Activated T-cell treated with anti-CD3 and anti-CD28 coated beads, Interleukin-2, amount 50 U/mL, for 4 hours (primary cell): ENCODE measurements at regions not wholly inside any gene's neighbourhood (a gene's known extent, or its start where the extent isn't known, plus 50 kb on each side); places are given as distances from the start of the nearest gene placed in this dataset.

Experiments used
- ATAC-seq, 2 donors: fragments of 200-7000 bp; cut with Tn5 transposase; one replicate each; pipeline ENCODE4 v1.10.0; 2021
- DNase-seq: peaks from one replicate; pipeline ENCODE4 v3.0.0-alpha.2; 2020
- H3K27me3 Mint-ChIP-seq: one replicate; pipeline ENCODE4 v1.8.0; 2021; ENCODE audit warnings: low read depth, mixed read lengths
- H3K36me3 Mint-ChIP-seq: one replicate; pipeline ENCODE4 v1.8.0; 2022; ENCODE audit warnings: mixed read lengths; ENCODE audit not compliant: insufficient read depth
- H3K4me1 Mint-ChIP-seq: one replicate; pipeline ENCODE4 v1.8.0; 2021; ENCODE audit warnings: low read depth, mixed read lengths
- H3K4me3 Mint-ChIP-seq: one replicate; pipeline ENCODE4 v1.8.0; 2021; ENCODE audit warnings: mild to moderate bottlenecking, moderate library complexity, mixed read lengths
- H3K9me3 Mint-ChIP-seq: one replicate; pipeline ENCODE4 v1.8.0; 2021; ENCODE audit warnings: mixed read lengths

DNA sequence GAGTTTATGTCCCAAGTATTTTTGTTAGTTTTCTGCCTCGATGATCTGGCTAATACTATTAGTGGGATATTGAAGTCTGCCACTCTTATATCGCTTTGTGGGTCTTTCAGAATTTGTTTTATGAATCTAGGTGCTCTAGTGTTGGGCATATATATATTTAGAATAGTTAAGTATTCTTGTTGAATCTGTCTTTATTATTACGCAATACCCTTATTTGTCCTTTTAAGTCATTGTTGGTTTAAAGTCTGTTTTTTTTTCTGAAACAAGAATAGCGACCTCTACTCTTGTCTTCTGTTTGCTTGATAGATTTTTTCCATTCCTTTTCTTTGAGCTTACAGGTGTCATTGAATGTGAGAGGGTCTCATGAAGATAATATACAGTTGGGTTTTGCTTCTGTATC lies 239.0 kb downstream of the ASCL1 start:
- Mint-ChIP-seq H3K4me3 (no peak overlapping the region), H3K4me1 (no peaks in the 10 kb centered on the region), H3K36me3 (no peaks in the 10 kb centered on the region), H3K27me3 (no peaks in the 10 kb centered on the region), H3K9me3 (peaks cover 12% of the 10 kb centered on the region)
- DNase-seq = no peak
- no peak for ATAC-seq

DNA sequence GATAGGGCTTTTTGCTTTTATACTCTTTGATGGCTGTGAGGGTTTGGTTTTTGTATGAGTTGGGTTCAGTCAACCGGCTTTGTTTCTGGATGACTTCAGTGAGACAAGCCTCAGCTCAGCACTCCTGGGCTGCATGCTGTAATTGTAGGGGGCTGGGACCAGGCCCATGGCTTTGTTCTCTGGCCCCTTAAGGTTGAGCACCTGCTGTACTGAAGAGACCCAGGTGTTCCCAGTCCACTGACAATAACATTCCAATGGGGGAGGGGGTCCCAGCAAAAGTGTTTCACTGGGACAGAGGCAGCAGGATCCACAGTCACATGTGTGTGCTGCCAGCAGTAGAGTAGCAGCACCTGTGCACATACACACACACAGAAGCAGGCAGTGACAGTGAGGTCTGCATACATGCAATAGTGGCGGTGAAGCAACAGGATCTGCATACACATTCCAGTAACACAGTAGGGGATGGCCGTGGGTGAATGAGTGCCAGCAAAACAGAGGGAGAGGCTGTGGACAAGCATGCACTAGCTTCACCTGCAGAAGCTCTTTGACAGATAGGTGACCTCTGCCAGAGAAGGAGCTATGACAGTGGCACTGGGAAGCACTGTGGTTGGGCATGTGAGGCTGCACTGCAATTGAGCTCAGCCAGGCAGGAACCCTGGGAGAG lies 240.4 kb downstream of the ASCL1 start:
- Mint-ChIP-seq H3K27me3 (no peaks in the 10 kb centered on the region), H3K4me3 (no peak overlapping the region), H3K9me3 (peaks cover 12% of the 10 kb centered on the region), H3K36me3 (no peaks in the 10 kb centered on the region), H3K4me1 (no peaks in the 10 kb centered on the region)
- DNase-seq = no peak
- ATAC-seq = no peak

- ATAC-seq (no peak), DNase-seq (no peak)
- peaks cover 13% of the 10 kb centered on the region for H3K9me3 Mint-ChIP-seq
- H3K36me3 Mint-ChIP-seq = no peaks in the 10 kb centered on the region
- no peak overlapping the region for H3K4me3 Mint-ChIP-seq
- H3K27me3 Mint-ChIP-seq = no peaks in the 10 kb centered on the region
- H3K4me1 Mint-ChIP-seq = no peaks in the 10 kb centered on the region
Measured at GRCh38 chr12:103198499-103198898, 241.0 kb downstream of the ASCL1 start.

- no peak for ATAC-seq
- Mint-ChIP-seq H3K36me3 (no peaks in the 10 kb centered on the region), H3K9me3 (peaks cover 17% of the 10 kb centered on the region)
Measured at GRCh38 chr12:103205906-103206305, 248.4 kb downstream of the ASCL1 start.

GRCh38 chr12:103207936-103208335 lies 250.5 kb downstream of the ASCL1 start:
- Mint-ChIP-seq H3K4me1 (no peaks in the 10 kb centered on the region), H3K9me3 (peaks cover 17% of the 10 kb centered on the region), H3K27me3 (no peaks in the 10 kb centered on the region), H3K36me3 (no peaks in the 10 kb centered on the region), H3K4me3 (no peak overlapping the region)
- ATAC-seq = no peak
- no peak for DNase-seq

More at GRCh38 chr12:103205906-103206305, 248.4 kb downstream of the ASCL1 start:
- Mint-ChIP-seq H3K27me3 (no peaks in the 10 kb centered on the region), H3K4me1 (no peaks in the 10 kb centered on the region), H3K4me3 (no peak overlapping the region)
- no peak for DNase-seq

- H3K9me3 Mint-ChIP-seq = no peaks in the 10 kb centered on the region
- no peaks in the 10 kb centered on the region for H3K36me3 Mint-ChIP-seq
- no peak overlapping the region for H3K4me3 Mint-ChIP-seq
- H3K4me1 Mint-ChIP-seq = no peaks in the 10 kb centered on the region
- ATAC-seq = no peak
- H3K27me3 Mint-ChIP-seq = no peaks in the 10 kb centered on the region
- no peak for DNase-seq
Measured at GRCh38 chr12:103241184-103241583, 254.6 kb downstream of the C12orf42 start.

DNA sequence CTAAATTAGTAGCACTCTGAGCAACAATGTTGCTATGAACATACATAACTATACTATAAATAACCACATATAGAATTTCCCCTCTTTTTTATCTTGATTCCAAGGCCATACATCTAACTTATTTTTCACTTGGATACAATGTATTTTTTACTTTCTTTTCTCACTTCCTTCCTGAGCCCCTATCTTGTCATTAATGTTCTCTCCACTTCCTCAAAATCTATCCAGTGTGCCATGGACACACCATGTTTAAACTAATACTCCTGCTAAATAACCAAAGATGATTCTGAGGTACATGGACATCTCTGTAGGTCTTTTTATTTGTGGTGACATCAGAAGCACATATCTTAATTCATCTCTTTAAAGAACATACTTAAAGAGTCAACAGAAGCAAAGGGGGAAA lies 251.2 kb downstream of the C12orf42 start:
- Mint-ChIP-seq H3K4me3 (no peak overlapping the region), H3K9me3 (peaks cover 3% of the 10 kb centered on the region), H3K36me3 (no peaks in the 10 kb centered on the region), H3K4me1 (no peaks in the 10 kb centered on the region), H3K27me3 (no peaks in the 10 kb centered on the region)
- ATAC-seq (no peak), DNase-seq (no peak)

- ATAC-seq (no peak), DNase-seq (no peak)
- no peaks in the 10 kb centered on the region for H3K4me1 Mint-ChIP-seq
- H3K4me3 Mint-ChIP-seq = no peak overlapping the region
- H3K9me3 Mint-ChIP-seq = peaks cover 10% of the 10 kb centered on the region
- no peaks in the 10 kb centered on the region for H3K27me3 Mint-ChIP-seq
- H3K36me3 Mint-ChIP-seq = no peaks in the 10 kb centered on the region
Measured at GRCh38 chr12:103247531-103247930, 248.2 kb downstream of the C12orf42 start.

DNA sequence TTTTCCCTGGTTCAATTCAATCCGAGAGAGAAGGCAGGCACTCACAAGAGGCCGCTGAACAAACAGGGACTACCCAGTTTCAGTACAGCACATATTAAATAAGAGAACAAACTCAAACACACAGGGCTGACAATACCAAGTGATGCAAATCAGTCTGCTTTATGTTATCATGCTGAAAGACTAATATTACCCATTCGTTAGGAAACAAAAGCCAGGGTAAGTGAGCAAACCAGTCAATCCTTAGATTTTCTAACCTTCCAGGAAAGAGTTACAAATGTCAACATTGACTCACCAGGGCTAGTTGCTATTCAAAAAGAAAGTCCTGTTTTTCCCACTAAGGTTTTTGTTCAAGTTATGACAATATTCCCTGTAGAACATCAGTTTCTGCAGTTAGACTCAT lies 246.2 kb downstream of the C12orf42 start:
- H3K4me1 Mint-ChIP-seq = no peaks in the 10 kb centered on the region
- DNase-seq (no peak), ATAC-seq (no peak)
- H3K9me3 Mint-ChIP-seq = peaks cover 10% of the 10 kb centered on the region
- no peaks in the 10 kb centered on the region for H3K36me3 Mint-ChIP-seq
- H3K27me3 Mint-ChIP-seq = no peaks in the 10 kb centered on the region
- no peak overlapping the region for H3K4me3 Mint-ChIP-seq

GRCh38 chr12:103250487-103250886 lies 245.3 kb downstream of the C12orf42 start:
- no peak for DNase-seq
- no peaks in the 10 kb centered on the region for H3K4me1 Mint-ChIP-seq
- no peak for ATAC-seq
- no peaks in the 10 kb centered on the region for H3K36me3 Mint-ChIP-seq
- no peak overlapping the region for H3K4me3 Mint-ChIP-seq
- H3K9me3 Mint-ChIP-seq = peaks cover 10% of the 10 kb centered on the region
- H3K27me3 Mint-ChIP-seq = no peaks in the 10 kb centered on the region
